Tibial nerve (tissue), 4 donors: ENCODE measurements at regions not wholly inside any gene's neighbourhood (a gene's known extent, or its start where the extent isn't known, plus 50 kb on each side); places are given as distances from the start of the nearest gene placed in this dataset.

Experiments
- DNase-seq, 2 donors: peaks; one replicate each; pipeline ENCODE4 v3.0.0-alpha.2; 2019; ENCODE audit warnings: low spot score in 2 of 2
- H3K27ac ChIP-seq, 4 donors: fragments of 200-600 bp; sonication (generic) in 3 of 4; one replicate each; pipeline ENCODE4 v1.5.1; 2017 to 2019; ENCODE audit warnings: mild to moderate bottlenecking in 1 of 4
- H3K27me3 ChIP-seq, 2 donors: fragments of 200-600 bp; sonication (generic) in 1 of 2; one replicate each; pipeline versions ENCODE4 v1.5.1 to v1.6.0; 2017 to 2019
- H3K36me3 ChIP-seq, 3 donors: fragments of 200-600 bp; sonication (generic); one replicate each; pipeline ENCODE4 v1.5.1; 2018 to 2019
- H3K4me1 ChIP-seq, 4 donors: fragments of 200-600 bp; sonication (generic) in 3 of 4; one replicate each; pipeline ENCODE4 v1.5.1; 2017 to 2019
- H3K4me3 ChIP-seq, 4 donors: fragments of 200-600 bp; sonication (generic) in 3 of 4; one replicate each; pipeline ENCODE4 v1.5.1; 2017 to 2019; ENCODE audit warnings: mild to moderate bottlenecking in 1 of 4, moderate library complexity in 1 of 4
- H3K9me3 ChIP-seq, 4 donors: fragments of 200-600 bp; sonication (generic) in 3 of 4; one replicate each; pipeline ENCODE4 v1.5.1; 2017 to 2019
- EP300 ChIP-seq, 2 donors: sonication (generic); formaldehyde crosslinking; IDR thresholded peaks; one replicate each; pipeline ENCODE4 v1.6.1; 2017; ENCODE audit warnings: antibody characterized with exemption in 2 of 2, mild to moderate bottlenecking in 1 of 2
- POLR2A ChIP-seq, 2 donors: fragments of 450-650 bp; IDR thresholded peaks; one replicate each; pipeline ENCODE4 v1.6.1; 2017; ENCODE audit warnings: antibody characterized with exemption in 2 of 2, mild to moderate bottlenecking in 2 of 2, moderate library complexity in 2 of 2
- WGBS, 2 donors: methylation state at CpG; one replicate each; pipeline ENCODE4 v1.1.5; 2018; 5-methylcytosine and 5-hydroxymethylcytosine counted together
- TF ChIP-seq, protein P1 (sequence below), 5 experiments: fragments of 200-600 bp in 3 of 5; fragments of 450-650 bp in 2 of 5; sonication (generic) in 3 of 5; IDR thresholded peaks; one replicate each; pipeline ENCODE4 v1.5.1; 2016 to 2019; ENCODE audit warnings: antibody characterized with exemption in 5 of 5, mild to moderate bottlenecking in 3 of 5, moderate library complexity in 2 of 5

DNA sequence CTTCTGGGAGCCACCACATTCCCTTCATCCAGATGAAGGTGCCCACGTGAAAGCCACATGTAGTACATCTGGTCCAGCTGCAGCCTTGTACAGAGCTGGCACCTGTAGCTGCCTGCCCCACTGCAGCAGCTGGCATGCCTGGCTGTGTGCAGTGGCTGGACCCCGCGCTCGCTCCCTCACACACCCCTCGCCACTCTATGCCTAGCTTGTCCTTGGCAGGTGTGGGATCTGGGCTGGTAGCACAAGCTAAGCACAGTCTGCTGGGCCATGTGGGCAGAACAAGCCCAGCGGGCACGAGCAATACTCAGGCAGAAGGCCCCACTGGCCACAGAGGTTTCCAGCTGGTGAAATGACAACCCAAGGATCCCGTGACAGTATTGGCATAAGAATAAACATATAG, 163.9 kb upstream of the PRNP start:
- H3K36me3 ChIP-seq, result no peaks in the 10 kb centered on the region
- H3K27ac ChIP-seq, result no peak overlapping the region
- H3K9me3 ChIP-seq, result peaks cover 0 to 3% (median 0%) of the 10 kb centered on the region in 4 donors
- no peaks in the 10 kb centered on the region for H3K4me1 ChIP-seq
- WGBS, 2 donors, result 92 to 93% methylated on average over 8 of the region's 8 CpGs
- TF ChIP-seq, protein P1, sequence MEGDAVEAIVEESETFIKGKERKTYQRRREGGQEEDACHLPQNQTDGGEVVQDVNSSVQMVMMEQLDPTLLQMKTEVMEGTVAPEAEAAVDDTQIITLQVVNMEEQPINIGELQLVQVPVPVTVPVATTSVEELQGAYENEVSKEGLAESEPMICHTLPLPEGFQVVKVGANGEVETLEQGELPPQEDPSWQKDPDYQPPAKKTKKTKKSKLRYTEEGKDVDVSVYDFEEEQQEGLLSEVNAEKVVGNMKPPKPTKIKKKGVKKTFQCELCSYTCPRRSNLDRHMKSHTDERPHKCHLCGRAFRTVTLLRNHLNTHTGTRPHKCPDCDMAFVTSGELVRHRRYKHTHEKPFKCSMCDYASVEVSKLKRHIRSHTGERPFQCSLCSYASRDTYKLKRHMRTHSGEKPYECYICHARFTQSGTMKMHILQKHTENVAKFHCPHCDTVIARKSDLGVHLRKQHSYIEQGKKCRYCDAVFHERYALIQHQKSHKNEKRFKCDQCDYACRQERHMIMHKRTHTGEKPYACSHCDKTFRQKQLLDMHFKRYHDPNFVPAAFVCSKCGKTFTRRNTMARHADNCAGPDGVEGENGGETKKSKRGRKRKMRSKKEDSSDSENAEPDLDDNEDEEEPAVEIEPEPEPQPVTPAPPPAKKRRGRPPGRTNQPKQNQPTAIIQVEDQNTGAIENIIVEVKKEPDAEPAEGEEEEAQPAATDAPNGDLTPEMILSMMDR (IDR thresholded peaks at IDR 0.05), result no peak
- TF ChIP-seq EP300 (IDR thresholded peaks at IDR 0.05) (no peak), POLR2A (IDR thresholded peaks at IDR 0.05) (no peak)
- no peak overlapping the region for H3K4me3 ChIP-seq
- no peaks in the 10 kb centered on the region for H3K27me3 ChIP-seq
- no peak for DNase-seq

DNA sequence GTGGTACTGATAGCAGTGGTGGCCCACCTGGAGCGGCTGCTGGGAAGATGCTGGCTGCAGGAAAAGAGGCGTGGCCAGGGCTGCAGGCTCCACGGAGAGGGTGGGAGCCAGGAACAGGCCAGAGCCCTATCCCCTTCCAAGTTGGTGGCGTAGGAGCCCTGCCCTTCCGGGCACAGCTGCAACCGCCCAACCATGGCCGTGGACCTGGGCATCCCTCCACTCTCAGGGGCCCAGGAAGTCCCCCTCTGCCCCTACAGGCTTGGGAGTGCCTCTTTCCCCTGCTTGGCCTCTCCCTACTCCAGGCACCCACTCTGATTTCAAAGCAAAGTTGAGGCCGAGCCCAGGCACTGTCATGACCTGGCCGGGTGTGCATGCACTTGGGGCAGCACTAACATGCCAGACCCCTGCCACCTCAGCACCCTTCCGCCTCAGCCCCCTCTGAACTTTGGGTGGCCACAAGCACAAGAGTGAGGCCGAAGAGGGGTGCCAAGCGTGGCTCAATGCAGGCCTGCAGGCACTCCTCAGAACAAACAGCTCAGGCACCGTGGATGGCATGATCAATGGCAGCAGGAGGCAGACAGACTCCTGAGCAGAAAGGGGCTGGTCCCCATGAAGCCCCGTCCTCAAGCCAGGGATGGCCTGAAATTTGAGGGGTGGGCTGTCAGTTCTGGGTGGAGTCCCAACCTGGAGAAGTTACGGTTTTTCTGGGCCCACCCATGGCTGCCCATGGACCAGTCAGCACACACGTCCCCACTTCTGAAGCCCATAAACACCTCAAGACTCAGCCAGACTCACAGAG, 164.9 kb upstream of the PRNP start:
- DNase-seq, result no peak
- H3K36me3 ChIP-seq, result no peaks in the 10 kb centered on the region
- WGBS, 2 donors, result 77 to 82% methylated on average over 11 to 13 of the region's 16 CpGs
- no peaks in the 10 kb centered on the region for H3K27me3 ChIP-seq
- no peak overlapping the region for H3K27ac ChIP-seq
- no peaks in the 10 kb centered on the region for H3K9me3 ChIP-seq
- no peak overlapping the region for H3K4me3 ChIP-seq
- TF ChIP-seq POLR2A (IDR thresholded peaks at IDR 0.05), result no peak
- TF ChIP-seq EP300 (IDR thresholded peaks at IDR 0.05), result no peak
- TF ChIP-seq, protein P1 (IDR thresholded peaks at IDR 0.05), result no peak
- no peaks in the 10 kb centered on the region for H3K4me1 ChIP-seq

DNA sequence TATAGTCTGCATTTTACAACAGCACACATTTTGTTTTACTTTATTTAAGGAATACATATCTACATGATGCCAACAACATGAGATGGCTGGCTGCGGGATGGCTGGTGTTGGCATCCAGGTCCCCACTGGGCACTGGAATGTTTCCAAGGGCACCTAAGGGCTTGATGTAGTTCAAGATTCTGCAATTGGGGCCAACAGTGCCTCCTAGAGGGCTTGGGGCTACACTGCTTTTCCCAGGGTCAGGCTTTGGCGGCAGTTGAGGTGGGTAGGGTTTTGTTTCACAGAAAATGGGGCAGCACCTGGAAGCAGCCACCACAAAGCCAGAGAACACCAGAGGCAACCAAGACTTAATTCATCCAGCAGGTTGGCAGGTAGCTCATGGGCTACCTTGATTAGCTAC, 166.7 kb upstream of the PRNP start:
- TF ChIP-seq POLR2A (IDR thresholded peaks at IDR 0.05) (no peak), EP300 (IDR thresholded peaks at IDR 0.05) (no peak)
- TF ChIP-seq, protein P1 (IDR thresholded peaks at IDR 0.05), result no peak
- H3K9me3 ChIP-seq, result no peaks in the 10 kb centered on the region
- H3K27ac ChIP-seq, result no peak overlapping the region
- no peak for DNase-seq
- H3K27me3 ChIP-seq, result no peaks in the 10 kb centered on the region
- H3K4me3 ChIP-seq, result no peak overlapping the region
- 14 to 21% methylated on average over 2 of the region's 2 CpGs for WGBS, 2 donors
- no peaks in the 10 kb centered on the region for H3K4me1 ChIP-seq
- H3K36me3 ChIP-seq, result no peaks in the 10 kb centered on the region

- TF ChIP-seq EP300 (IDR thresholded peaks at IDR 0.05) (no peak), POLR2A (IDR thresholded peaks at IDR 0.05) (no peak)
- TF ChIP-seq, protein P1 (IDR thresholded peaks at IDR 0.05), result no peak
- WGBS, 2 donors, result 30 to 33% methylated on average over 1 of the region's 1 CpG
Measured at GRCh38 chr20:4516876-4517275, 169.4 kb upstream of the PRNP start.

GRCh38 chr20:4513720-4514119, 172.5 kb upstream of the PRNP start:
- H3K4me3 ChIP-seq, result no peak overlapping the region
- TF ChIP-seq, protein P1 (IDR thresholded peaks at IDR 0.05), result no peak
- TF ChIP-seq POLR2A (IDR thresholded peaks at IDR 0.05) (no peak), EP300 (IDR thresholded peaks at IDR 0.05) (no peak)

More at GRCh38 chr20:4516876-4517275, 169.4 kb upstream of the PRNP start:
- no peaks in the 10 kb centered on the region for H3K4me1 ChIP-seq
- no peaks in the 10 kb centered on the region for H3K9me3 ChIP-seq
- no peak overlapping the region for H3K27ac ChIP-seq
- no peak for DNase-seq
- H3K4me3 ChIP-seq, result no peak overlapping the region
- H3K27me3 ChIP-seq, result no peaks in the 10 kb centered on the region
- H3K36me3 ChIP-seq, result no peaks in the 10 kb centered on the region

More at GRCh38 chr20:4513720-4514119, 172.5 kb upstream of the PRNP start:
- no peak for DNase-seq
- H3K27ac ChIP-seq, result no peak overlapping the region
- no peaks in the 10 kb centered on the region for H3K27me3 ChIP-seq
- H3K9me3 ChIP-seq, result peaks cover 0 to 9% (median 0%) of the 10 kb centered on the region in 4 donors
- H3K4me1 ChIP-seq, result no peaks in the 10 kb centered on the region
- H3K36me3 ChIP-seq, result no peaks in the 10 kb centered on the region
